Testis (tissue), 2 donors: ENCODE measurements at regions not wholly inside any gene's neighbourhood (a gene's known extent, or its start where the extent isn't known, plus 50 kb on each side); places are given as distances from the start of the nearest gene placed in this dataset.

ENCODE experiments used
- DNase-seq: peaks from one replicate; pipeline ENCODE4 v3.0.0-alpha.2; 2019
- H3K27ac ChIP-seq, 2 donors: fragments of 200-600 bp; sonication (generic); one replicate each; pipeline ENCODE4 v1.5.1; 2019
- H3K27me3 ChIP-seq: fragments of 200-600 bp; sonication (generic); one replicate; pipeline ENCODE4 v1.5.1; 2019
- H3K36me3 ChIP-seq: fragments of 200-600 bp; sonication (generic); one replicate; pipeline ENCODE4 v1.5.1; 2017; ENCODE audit warnings: low read depth; ENCODE audit errors: missing control alignments
- H3K4me1 ChIP-seq: fragments of 200-600 bp; sonication (generic); one replicate; pipeline ENCODE4 v1.5.1; 2019
- H3K4me3 ChIP-seq, 2 donors: fragments of 200-600 bp; sonication (generic); one replicate each; pipeline ENCODE4 v1.5.1; 2017 to 2019
- H3K9me3 ChIP-seq: fragments of 200-600 bp; sonication (generic); one replicate; pipeline ENCODE4 v1.5.1; 2017
- CTCF ChIP-seq, 3 experiments: fragments of 450-650 bp in 2 of 3; fragments of 200-600 bp in 1 of 3; sonication (generic) in 1 of 3; IDR thresholded peaks; one replicate each; pipeline ENCODE4 v1.5.1; 2016 to 2019; ENCODE audit warnings: antibody characterized with exemption in 3 of 3, mild to moderate bottlenecking in 2 of 3, moderate library complexity in 1 of 3
- POLR2A ChIP-seq: fragments of 450-650 bp; IDR thresholded peaks from one replicate; pipeline ENCODE4 v1.6.1; 2017; ENCODE audit warnings: antibody characterized with exemption, mild to moderate bottlenecking, moderate library complexity
- WGBS, 2 donors: methylation state at CpG; one replicate each; pipeline ENCODE4 v1.1.5; 2018; 5-methylcytosine and 5-hydroxymethylcytosine counted together
- intact Hi-C: fragments of 100-400 bp; cut with DNase I; formaldehyde crosslinking; loops from one replicate; pipeline ENCODE4 v1.15.1; 2023; ENCODE audit warnings: low total_unique reads

DNA sequence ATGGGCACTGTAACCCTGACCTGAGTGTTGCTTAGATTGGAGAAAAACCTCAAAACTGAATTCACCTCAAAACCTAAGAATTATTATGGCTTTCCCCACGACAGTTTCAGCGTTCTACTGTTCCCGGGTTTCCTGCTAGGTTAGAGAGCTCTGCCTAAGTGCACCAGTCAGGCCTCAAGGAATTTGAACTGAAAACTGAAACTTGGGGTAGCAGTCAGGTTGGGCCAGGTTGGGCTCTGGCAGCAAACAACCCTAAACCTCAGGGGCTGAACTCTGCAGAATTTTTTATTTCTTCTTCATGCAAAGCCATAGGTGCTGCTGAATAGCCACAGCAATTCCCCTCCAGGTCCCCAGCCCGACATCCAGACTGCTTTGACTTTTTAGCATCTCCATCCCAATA lies 437.0 kb upstream of the PROX1 start:
- 79 to 82% methylated on average over 4 of the region's 4 CpGs for WGBS, 2 donors
- Histone ChIP-seq H3K27ac (no peak overlapping the region), H3K9me3 (no peaks in the 10 kb centered on the region), H3K4me1 (no peaks in the 10 kb centered on the region), H3K4me3 (no peak overlapping the region), H3K36me3 (no peaks in the 10 kb centered on the region), H3K27me3 (no peaks in the 10 kb centered on the region)
- intact Hi-C loops: no loop called here
- no peak for DNase-seq
- TF ChIP-seq CTCF (IDR thresholded peaks at IDR 0.05) (no peak), POLR2A (no peak)

- no peaks in the 10 kb centered on the region for H3K27me3 ChIP-seq
- H3K36me3 ChIP-seq: no peaks in the 10 kb centered on the region
- no peaks in the 10 kb centered on the region for H3K9me3 ChIP-seq
- TF ChIP-seq CTCF (IDR thresholded peaks at IDR 0.05): no peak
- no peak for TF ChIP-seq POLR2A
- no peak overlapping the region for H3K27ac ChIP-seq
- no peak overlapping the region for H3K4me3 ChIP-seq
- intact Hi-C loops: no loop called here
- WGBS, 2 donors: 70 to 84% methylated on average over 1 of the region's 1 CpG
- no peaks in the 10 kb centered on the region for H3K4me1 ChIP-seq
- no peak for DNase-seq
Observed at GRCh38 chr1:213552045-213552444, 435.7 kb upstream of the PROX1 start.

DNA sequence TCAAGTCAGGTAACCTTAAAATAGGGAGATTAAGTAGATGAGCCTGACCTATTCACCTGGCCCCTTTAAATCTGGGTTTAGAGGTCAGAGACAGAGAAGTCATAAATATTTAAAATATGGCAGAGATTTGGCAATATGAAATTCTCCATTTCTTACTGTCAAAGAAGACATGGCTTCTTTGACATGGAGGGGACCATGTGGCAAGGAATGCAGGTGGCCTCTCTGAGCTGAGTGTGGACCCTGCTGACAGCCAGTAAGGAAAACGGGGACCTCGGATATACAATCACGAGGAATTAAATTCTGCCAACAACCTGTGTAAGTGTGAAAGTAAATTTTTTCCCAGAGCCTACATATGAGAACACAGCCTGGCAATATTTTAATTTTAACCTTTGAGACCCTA lies 427.5 kb upstream of the PROX1 start:
- Histone ChIP-seq H3K27ac (no peak overlapping the region), H3K9me3 (no peaks in the 10 kb centered on the region), H3K36me3 (no peaks in the 10 kb centered on the region), H3K27me3 (no peaks in the 10 kb centered on the region), H3K4me1 (no peaks in the 10 kb centered on the region), H3K4me3 (no peak overlapping the region)
- intact Hi-C loops: no loop called here
- WGBS, 2 donors: 91 to 95% methylated on average over 3 of the region's 3 CpGs
- no peak for DNase-seq
- TF ChIP-seq CTCF (IDR thresholded peaks at IDR 0.05) (no peak), POLR2A (no peak)

GRCh38 chr1:213561870-213562269 lies 425.9 kb upstream of the PROX1 start:
- no peak for TF ChIP-seq POLR2A
- TF ChIP-seq CTCF (IDR thresholded peaks at IDR 0.05): no peak
- no peaks in the 10 kb centered on the region for H3K36me3 ChIP-seq
- no peaks in the 10 kb centered on the region for H3K4me1 ChIP-seq
- 82 to 90% methylated on average over 2 of the region's 2 CpGs for WGBS, 2 donors
- H3K27ac ChIP-seq: no peak overlapping the region
- no peaks in the 10 kb centered on the region for H3K27me3 ChIP-seq
- H3K9me3 ChIP-seq: no peaks in the 10 kb centered on the region
- intact Hi-C loops: no loop called here
- DNase-seq: no peak
- no peak overlapping the region for H3K4me3 ChIP-seq

GRCh38 chr1:213564215-213564659 lies 423.5 kb upstream of the PROX1 start:
- Histone ChIP-seq H3K9me3 (no peaks in the 10 kb centered on the region), H3K27ac (no peak overlapping the region), H3K4me1 (no peaks in the 10 kb centered on the region), H3K27me3 (no peaks in the 10 kb centered on the region), H3K4me3 (no peak overlapping the region), H3K36me3 (no peaks in the 10 kb centered on the region)
- intact Hi-C loops: no loop called here
- DNase-seq: peak; percentile 22
- TF ChIP-seq CTCF (IDR thresholded peaks at IDR 0.05) (peak in 2 of 3 experiments; percentile 22 to 25), POLR2A (no peak)
